Stimulated activated CD8-positive, alpha-beta memory T cell treated with anti-CD3 and anti-CD28 coated beads, Interleukin-15, amount 100 ng/mL, for 1 hour (primary cell): ENCODE measurements at regions not wholly inside any gene's neighbourhood (a gene's known extent, or its start where the extent isn't known, plus 50 kb on each side); places are given as distances from the start of the nearest gene placed in this dataset.

Source experiments
- DNase-seq: peaks from one replicate; pipeline ENCODE4 v3.0.0-alpha.2; 2020; ENCODE audit warnings: low read depth

- no peak for DNase-seq
Observed at GRCh38 chr6:138550346-138550767, 51.1 kb upstream of the NHSL1 start.

- no peak for DNase-seq
Observed at GRCh38 chr6:138554146-138554545, 54.9 kb upstream of the NHSL1 start.

GRCh38 chr6:138555421-138555988 lies 56.2 kb upstream of the NHSL1 start:
- no peak for DNase-seq

GRCh38 chr6:138557147-138557546 lies 57.9 kb upstream of the NHSL1 start:
- DNase-seq: no peak

GRCh38 chr6:138559143-138559542 lies 59.8 kb upstream of the NHSL1 start:
- DNase-seq: no peak

GRCh38 chr6:138560130-138560860 lies 61.0 kb upstream of the NHSL1 start:
- DNase-seq: no peak

GRCh38 chr6:138562691-138563090 lies 63.4 kb upstream of the NHSL1 start:
- DNase-seq: no peak

- DNase-seq: no peak
Observed at GRCh38 chr6:138563231-138563630, 63.9 kb upstream of the NHSL1 start.

GRCh38 chr6:138563650-138564049 lies 64.4 kb upstream of the NHSL1 start:
- DNase-seq: no peak

- DNase-seq: no peak
Observed at GRCh38 chr6:138564170-138564721, 65.0 kb upstream of the NHSL1 start.

- no peak for DNase-seq
Observed at GRCh38 chr6:138567052-138567451, 67.8 kb upstream of the NHSL1 start.

- DNase-seq: no peak
Observed at GRCh38 chr6:138568997-138569396, 69.7 kb upstream of the NHSL1 start.

- no peak for DNase-seq
Observed at GRCh38 chr6:138569554-138569953, 70.3 kb upstream of the NHSL1 start.

GRCh38 chr6:138569970-138570724 lies 70.9 kb upstream of the NHSL1 start:
- no peak for DNase-seq

- no peak for DNase-seq
Observed at GRCh38 chr6:138570725-138571029, 71.4 kb upstream of the NHSL1 start.

- no peak for DNase-seq
Observed at GRCh38 chr6:138571181-138571580, 71.9 kb upstream of the NHSL1 start.

- no peak for DNase-seq
Observed at GRCh38 chr6:138571585-138572166, 72.4 kb upstream of the NHSL1 start.

GRCh38 chr6:138572167-138572875 lies 73.0 kb upstream of the NHSL1 start:
- no peak for DNase-seq

GRCh38 chr6:138572885-138573284 lies 73.6 kb upstream of the NHSL1 start:
- no peak for DNase-seq

GRCh38 chr6:138575257-138575656 lies 76.0 kb upstream of the NHSL1 start:
- no peak for DNase-seq

- DNase-seq: no peak
Observed at GRCh38 chr6:138576313-138576712, 77.0 kb upstream of the NHSL1 start.
